ENCODE measurements at regions not wholly inside any gene's neighbourhood (a gene's known extent, or its start where the extent isn't known, plus 50 kb on each side); places are given as distances from the start of the nearest gene placed in this dataset.

GRCh38 chr5:19274578-19274977 is 713.4 kb downstream of the CDH18 start (continued):
- TF ChIP-seq FOSL1 (IDR thresholded peaks at IDR 0.05; ENCODE audit: insufficient read depth, low read depth, low read length), result no peak

GRCh38 chr5:19285286-19285685 is 702.7 kb downstream of the CDH18 start:
- H2BK15ac ChIP-seq (ENCODE audit: low read length), result no peak overlapping the region
- peaks cover 5 to 6% of the 10 kb centered on the region in 2 experiments; a peak in 2 of 4 replicates for H3K9me3 ChIP-seq (ENCODE audit: insufficient read depth in 2 of 2, low read depth in 1 of 2, low read length in 1 of 2)
- H4K20me1 ChIP-seq (replicated peaks in 1 of 2; ENCODE audit: control insufficient read depth in 1 of 2, insufficient read depth in 2 of 2, low read length in 2 of 2), result no peaks in the 10 kb centered on the region
- H3K27ac ChIP-seq (ENCODE audit: low read depth, low read length), result no peak overlapping the region
- H3K18ac ChIP-seq (ENCODE audit: extremely low read depth, low read length), result no peak overlapping the region
- H3K27me3 ChIP-seq (replicated peaks in 1 of 4; ENCODE audit: control insufficient read depth in 3 of 4, extremely low read depth in 1 of 4, insufficient read depth in 3 of 4, low read length in 3 of 4), result no peaks in the 10 kb centered on the region
- H2AK5ac ChIP-seq (ENCODE audit: low read depth, low read length), result no peak overlapping the region
- H2BK120ac ChIP-seq (replicated peaks; ENCODE audit: low read depth, low read length), result no peak overlapping the region
- no peak overlapping the region for H2BK20ac ChIP-seq (ENCODE audit: low read length)
- H3K56ac ChIP-seq (replicated peaks; ENCODE audit: insufficient read length, low read depth, low read length), result no peak overlapping the region
- no peak overlapping the region for H2BK5ac ChIP-seq (ENCODE audit: low read depth, low read length)
- H3K4me2 ChIP-seq (ENCODE audit: insufficient read depth in 1 of 2, low read depth in 2 of 2, low read length in 2 of 2), result no peak overlapping the region
- no peak for DNase-seq (ENCODE audit: low read depth in 1 of 2, low spot score in 2 of 2)
- H3K4ac ChIP-seq (replicated peaks; ENCODE audit: insufficient read length, low read depth, low read length), result no peak overlapping the region
- FAIRE-seq, result no peak
- H3K4me3 ChIP-seq (ENCODE audit: extremely low read depth in 1 of 4, insufficient read depth in 2 of 4, low read depth in 3 of 4, low read length in 4 of 4), result no peak overlapping the region
- WGBS, 2 experiments (ENCODE audit: extremely low coverage in 1 of 2, insufficient coverage in 1 of 2, insufficient read length in 1 of 2, insufficient replicate concordance in 2 of 2, low coverage in 1 of 2, low lambda C conversion rate in 2 of 2, missing lambda C conversion rate in 1 of 2), result 85% methylated on average over 3 of the region's 3 CpGs; no CpG with 5 or more reads in 1 of the 2 experiments
- no peaks in the 10 kb centered on the region for H3K36me3 ChIP-seq (ENCODE audit: control insufficient read depth in 2 of 4, insufficient read depth in 4 of 4, low read length in 3 of 4)
- ChIA-PET POLR2A (ENCODE audit: partially characterized antibody) (no interaction called here), CTCF (ENCODE audit: partially characterized antibody) (no interaction called here)
- no peak overlapping the region for H2AFZ ChIP-seq (ENCODE audit: low read length)
- no peaks in the 10 kb centered on the region for H3K79me1 ChIP-seq (ENCODE audit: low read depth, low read length)
- H3K79me2 ChIP-seq (ENCODE audit: control insufficient read depth in 1 of 2, insufficient read depth in 2 of 2, low read length in 2 of 2), result no peaks in the 10 kb centered on the region
- H4K8ac ChIP-seq (ENCODE audit: extremely low read depth, insufficient read depth, low read length), result no peak overlapping the region
- H4K91ac ChIP-seq (replicated peaks; ENCODE audit: insufficient read length, low read length), result no peak overlapping the region
- H2BK12ac ChIP-seq (ENCODE audit: low read depth, low read length), result no peak overlapping the region
- no peak overlapping the region for H4K5ac ChIP-seq (ENCODE audit: insufficient read length, low read depth, low read length)
- no peaks in the 10 kb centered on the region for H3K23me2 ChIP-seq (ENCODE audit: low read depth, low read length)
- H3K23ac ChIP-seq (ENCODE audit: insufficient read length), result no peak overlapping the region
- no peaks in the 10 kb centered on the region for H3K4me1 ChIP-seq (replicated peaks in 1 of 4; ENCODE audit: control insufficient read depth in 3 of 4, insufficient read depth in 4 of 4, low read length in 3 of 4)
- no peak overlapping the region for H3K9ac ChIP-seq (replicated peaks in 1 of 4; ENCODE audit: extremely low read depth in 1 of 4, low read depth in 3 of 4, low read length in 3 of 4)
- no peak overlapping the region for H3K14ac ChIP-seq (ENCODE audit: insufficient read length)
- TF ChIP-seq TEAD4 (IDR thresholded peaks at IDR 0.05; ENCODE audit: low read depth, low read length), result no peak
- no peak for TF ChIP-seq ASH2L (IDR thresholded peaks at IDR 0.05; ENCODE audit: low read length)
- TF ChIP-seq SIRT6 (IDR thresholded peaks at IDR 0.05; ENCODE audit: low read length), result no peak
- no peak for TF ChIP-seq CHD2 (IDR thresholded peaks at IDR 0.05; ENCODE audit: low read length)
- TF ChIP-seq ATF3 (IDR thresholded peaks at IDR 0.05; ENCODE audit: insufficient read depth, low read depth, low read length), result no peak
- TF ChIP-seq FOSL1 (IDR thresholded peaks at IDR 0.05; ENCODE audit: insufficient read depth, low read depth, low read length), result no peak
- TF ChIP-seq CBX8 (IDR thresholded peaks at IDR 0.05; ENCODE audit: borderline replicate concordance, low read depth, low read length), result no peak
- TF ChIP-seq ATF2 (IDR thresholded peaks at IDR 0.05; ENCODE audit: low read length), result no peak
- no peak for TF ChIP-seq GTF2F1 (IDR thresholded peaks at IDR 0.05; ENCODE audit: borderline replicate concordance, low read depth, low read length)
- no peak for TF ChIP-seq HDAC2 (IDR thresholded peaks at IDR 0.05; ENCODE audit: borderline replicate concordance in 1 of 2, low read depth in 2 of 2, low read length in 2 of 2)
- TF ChIP-seq EGR1 (IDR thresholded peaks at IDR 0.05; ENCODE audit: borderline replicate concordance, low read depth, low read length), result no peak

Measured in H1 (cell line).